HCT116 (cell line): ENCODE measurements at regions not wholly inside any gene's neighbourhood (a gene's known extent, or its start where the extent isn't known, plus 50 kb on each side); places are given as distances from the start of the nearest gene placed in this dataset.

Experiments
- ATAC-seq: fragments of 200-7000 bp; cut with Tn5 transposase; 2 replicates; pipeline ENCODE4 v1.9.1; 2020; ENCODE audit warnings: mild to moderate bottlenecking, moderate library complexity
- BruUV-seq: library from RNA; stranded (reverse); fragments of 400-500 nt; replicated peaks from 2 replicates; lab custom pipeline; 2021; lab: Mats Ljungman, UMichigan
- CTCF ChIA-PET: fragments of 300-600 bp; sonication (Branson Sonifier 250); formaldehyde crosslinking; loops from one replicate; lab custom pipeline; 2021; ENCODE audit warnings: antibody characterized with exemption; lab: Charles Lee
- POLR2A ChIA-PET: fragments of 300-600, 350-600 bp; sonication (Branson Sonifier 250); formaldehyde crosslinking; loops from one replicate; lab custom pipeline; 2021; ENCODE audit warnings: antibody characterized with exemption; lab: Charles Lee
- RAD21 ChIA-PET, 2 experiments: fragments of 300-600 bp; sonication (Branson Sonifier 250); formaldehyde crosslinking; loops; one replicate each; lab custom pipeline; 2023; ENCODE audit warnings: low total read pairs in 2 of 2; ENCODE audit not compliant: uncharacterized antibody in 2 of 2, unreplicated experiment in 2 of 2, low non-redundant PET in 1 of 2; lab: Charles Lee
- DNase-seq: peaks from one replicate; pipeline ENCODE4 v3.0.0-alpha.2; 2010; ENCODE audit warnings: low read depth, low spot score
- H2AFZ ChIP-seq: fragments of 200-600 bp; shearing (Covaris generic), sonication (generic); 2 replicates; pipeline ENCODE4 v1.6.1; 2017; ENCODE audit warnings: low read depth, mixed run types, mixed read lengths, antibody characterized with exemption, low read length; ENCODE audit not compliant: poor library complexity, severe bottlenecking
- H3K27ac ChIP-seq: 2 replicates; pipeline ENCODE4 v1.5.1; 2012; ENCODE audit warnings: low read depth, low read length
- H3K27me3 ChIP-seq: fragments of 200-600 bp; sonication (generic); 2 replicates; pipeline ENCODE4 v1.6.1; 2016; ENCODE audit warnings: mixed run types, low read length, mixed read lengths; ENCODE audit not compliant: insufficient read depth
- H3K36me3 ChIP-seq, 2 experiments: fragments of 200-500 bp in 1 of 2; fragments of 200-600 bp in 1 of 2; sonication (Bioruptor generic) in 1 of 2; sonication (generic) in 1 of 2; 2 replicates each; pipeline versions ENCODE4 v1.5.1 to v1.6.1; 2014 to 2016; ENCODE audit warnings: low read length in 2 of 2, inconsistent platforms in 1 of 2, mixed read lengths in 1 of 2, mixed run types in 1 of 2; ENCODE audit not compliant: insufficient read depth in 2 of 2, control insufficient read depth in 1 of 2
- H3K4me1 ChIP-seq, 2 experiments: fragments of 200-600 bp in 1 of 2; sonication (generic) in 1 of 2; 2 replicates each; pipeline versions ENCODE4 v1.5.1 to v1.6.1; 2012 to 2017; ENCODE audit warnings: low read length in 2 of 2, inconsistent platforms in 1 of 2, mild to moderate bottlenecking in 1 of 2, mixed read lengths in 1 of 2, mixed run types in 1 of 2, moderate library complexity in 1 of 2; ENCODE audit not compliant: insufficient read depth in 2 of 2, control insufficient read depth in 1 of 2
- H3K4me2 ChIP-seq: fragments of 200-600 bp; sonication (generic); 2 replicates; pipeline ENCODE4 v1.6.1; 2017; ENCODE audit warnings: mixed run types, low read length, mixed read lengths
- H3K4me3 ChIP-seq, 2 experiments: fragments of 200-600 bp in 1 of 2; sonication (generic) in 1 of 2; replicated peaks in 1 of 2; 2 replicates each; pipeline ENCODE4 v1.5.1; 2011 to 2016; ENCODE audit warnings: low read length in 2 of 2, control low read depth in 1 of 2, low read depth in 1 of 2, mild to moderate bottlenecking in 1 of 2, mixed read lengths in 1 of 2, mixed run types in 1 of 2
- H3K79me2 ChIP-seq: fragments of 200-600 bp; sonication (generic); 2 replicates; pipeline ENCODE4 v1.6.1; 2017; ENCODE audit warnings: mild to moderate bottlenecking, mixed run types, low read length, moderate library complexity, mixed read lengths; ENCODE audit not compliant: insufficient read depth
- H3K9ac ChIP-seq: fragments of 200-600 bp; sonication (generic); 2 replicates; pipeline ENCODE4 v1.6.1; 2016; ENCODE audit warnings: low read length, mixed read lengths
- H3K9me2 ChIP-seq: fragments of 200-600 bp; sonication (generic), shearing (Covaris generic); 2 replicates; pipeline ENCODE4 v1.6.1; 2017; ENCODE audit warnings: mixed run types, mild to moderate bottlenecking, moderate library complexity; ENCODE audit not compliant: insufficient read depth
- H3K9me3 ChIP-seq, 2 experiments: fragments of 200-500 bp in 1 of 2; fragments of 200-600 bp in 1 of 2; sonication (Bioruptor generic) in 1 of 2; sonication (generic) in 1 of 2; 2 replicates each; pipeline ENCODE4 v1.6.1; 2014 to 2017; ENCODE audit warnings: low read length in 2 of 2, mixed read lengths in 2 of 2, inconsistent platforms in 1 of 2, low read depth in 1 of 2, mild to moderate bottlenecking in 1 of 2, mixed run types in 1 of 2, moderate library complexity in 1 of 2; ENCODE audit not compliant: control insufficient read depth in 1 of 2, insufficient read depth in 1 of 2
- H4K20me1 ChIP-seq: fragments of 200-600 bp; sonication (generic), shearing (Covaris generic); 2 replicates; pipeline ENCODE4 v1.6.1; 2017; ENCODE audit warnings: mixed run types, mild to moderate bottlenecking, moderate library complexity; ENCODE audit not compliant: insufficient read depth
- CEBPB ChIP-seq: IDR thresholded peaks from 2 replicates; pipeline ENCODE4 v1.6.1; 2012; ENCODE audit warnings: low read depth
- JUND ChIP-seq: IDR thresholded peaks from 2 replicates; pipeline ENCODE4 v1.6.1; 2012
- POLR2AphosphoS5 ChIP-seq: IDR thresholded peaks from 2 replicates; pipeline ENCODE4 v1.6.1; 2011; ENCODE audit warnings: mild to moderate bottlenecking, low read depth, low read length, moderate library complexity
- SRF ChIP-seq: IDR thresholded peaks from 2 replicates; pipeline ENCODE4 v1.6.1; 2012; ENCODE audit warnings: low read depth
- ZNF274 ChIP-seq: fragments of 200-500 bp; sonication (Bioruptor generic); IDR thresholded peaks from 2 replicates; pipeline ENCODE4 v1.6.1; 2014; ENCODE audit warnings: mild to moderate bottlenecking, low read depth, low read length, inconsistent platforms
- intact Hi-C: fragments of 100-400 bp; cut with micrococcal nuclease; formaldehyde crosslinking; loops from 2 replicates; pipeline ENCODE4 v1.10.0; 2022
- TF ChIP-seq, protein P1 (sequence below): IDR thresholded peaks from 2 replicates; pipeline ENCODE4 v1.6.1; 2012
- TF ChIP-seq, protein P2 (sequence below): IDR thresholded peaks from 2 replicates; pipeline ENCODE4 v1.6.1; 2012
- TF ChIP-seq, protein P3 (sequence below), 3 experiments: fragments of 200-600 bp in 1 of 3; sonication (generic) in 1 of 3; IDR thresholded peaks in 2 of 3; conservative IDR thresholded peaks in 1 of 3; 2 replicates each; pipeline ENCODE4 v1.5.1; 2012 to 2017; ENCODE audit warnings: low read depth in 2 of 3, low read length in 2 of 3, antibody characterized with exemption in 1 of 3, borderline replicate concordance in 1 of 3, control low read depth in 1 of 3, mild to moderate bottlenecking in 1 of 3, mixed read lengths in 1 of 3, mixed run types in 1 of 3, moderate library complexity in 1 of 3; ENCODE audit not compliant: insufficient read depth in 1 of 3

DNA sequence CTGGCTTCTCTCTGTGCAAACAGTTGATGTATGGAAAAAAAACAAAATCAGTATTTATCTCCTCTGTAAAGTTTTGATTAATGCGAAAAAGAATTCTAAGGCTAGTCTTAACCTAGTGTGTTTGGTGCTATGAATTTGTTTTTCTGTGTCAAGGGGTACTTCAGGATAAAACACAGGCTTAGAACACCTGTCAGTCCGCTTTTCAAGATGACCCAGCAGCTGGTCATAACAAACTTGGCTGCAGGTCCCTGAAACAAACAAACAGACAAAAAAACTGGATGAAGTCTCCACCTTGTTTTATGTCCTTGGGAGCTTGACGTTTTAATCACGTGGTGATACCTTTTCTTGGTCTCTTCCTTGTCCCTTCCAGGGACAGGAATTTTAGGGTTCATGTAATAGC is 689.3 kb downstream of the UQCRFS1 start (continued):
- TF ChIP-seq JUND, result no peak
- TF ChIP-seq, protein P1, sequence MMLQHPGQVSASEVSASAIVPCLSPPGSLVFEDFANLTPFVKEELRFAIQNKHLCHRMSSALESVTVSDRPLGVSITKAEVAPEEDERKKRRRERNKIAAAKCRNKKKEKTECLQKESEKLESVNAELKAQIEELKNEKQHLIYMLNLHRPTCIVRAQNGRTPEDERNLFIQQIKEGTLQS, result no peak
- TF ChIP-seq SRF, result no peak
- no peak for TF ChIP-seq ZNF274
- TF ChIP-seq CEBPB, result no peak
- no peak for TF ChIP-seq POLR2AphosphoS5
- TF ChIP-seq, protein P2, sequence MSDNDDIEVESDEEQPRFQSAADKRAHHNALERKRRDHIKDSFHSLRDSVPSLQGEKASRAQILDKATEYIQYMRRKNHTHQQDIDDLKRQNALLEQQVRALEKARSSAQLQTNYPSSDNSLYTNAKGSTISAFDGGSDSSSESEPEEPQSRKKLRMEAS, result no peak

DNA sequence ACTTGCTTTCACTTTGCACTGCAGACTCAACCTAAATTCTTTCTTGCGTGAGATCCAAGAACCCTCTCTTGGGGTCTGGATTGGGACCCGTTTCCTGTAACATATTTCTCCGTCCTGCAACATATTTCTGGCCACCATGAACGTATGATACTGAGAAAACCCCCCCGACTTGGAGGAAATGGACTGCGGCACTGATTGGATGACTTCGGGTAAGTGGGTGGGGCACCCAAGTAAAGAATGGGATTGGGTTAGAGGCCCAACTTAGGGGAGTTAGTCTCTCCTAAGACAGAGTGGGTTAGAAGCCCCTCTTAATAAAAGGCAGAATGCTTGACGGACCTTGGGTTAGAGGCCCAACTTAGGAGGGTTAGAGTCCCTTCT is 690.4 kb downstream of the UQCRFS1 start:
- no peaks in the 10 kb centered on the region for H3K9me2 ChIP-seq
- H3K4me1 ChIP-seq, result no peaks in the 10 kb centered on the region
- intact Hi-C loops, result no loop called here
- H3K9ac ChIP-seq, result no peak overlapping the region
- no peaks in the 10 kb centered on the region for H3K79me2 ChIP-seq
- TF ChIP-seq, protein P3, sequence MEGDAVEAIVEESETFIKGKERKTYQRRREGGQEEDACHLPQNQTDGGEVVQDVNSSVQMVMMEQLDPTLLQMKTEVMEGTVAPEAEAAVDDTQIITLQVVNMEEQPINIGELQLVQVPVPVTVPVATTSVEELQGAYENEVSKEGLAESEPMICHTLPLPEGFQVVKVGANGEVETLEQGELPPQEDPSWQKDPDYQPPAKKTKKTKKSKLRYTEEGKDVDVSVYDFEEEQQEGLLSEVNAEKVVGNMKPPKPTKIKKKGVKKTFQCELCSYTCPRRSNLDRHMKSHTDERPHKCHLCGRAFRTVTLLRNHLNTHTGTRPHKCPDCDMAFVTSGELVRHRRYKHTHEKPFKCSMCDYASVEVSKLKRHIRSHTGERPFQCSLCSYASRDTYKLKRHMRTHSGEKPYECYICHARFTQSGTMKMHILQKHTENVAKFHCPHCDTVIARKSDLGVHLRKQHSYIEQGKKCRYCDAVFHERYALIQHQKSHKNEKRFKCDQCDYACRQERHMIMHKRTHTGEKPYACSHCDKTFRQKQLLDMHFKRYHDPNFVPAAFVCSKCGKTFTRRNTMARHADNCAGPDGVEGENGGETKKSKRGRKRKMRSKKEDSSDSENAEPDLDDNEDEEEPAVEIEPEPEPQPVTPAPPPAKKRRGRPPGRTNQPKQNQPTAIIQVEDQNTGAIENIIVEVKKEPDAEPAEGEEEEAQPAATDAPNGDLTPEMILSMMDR (IDR thresholded peaks at IDR 0.05 in 2 of 3, conservative IDR thresholded peaks at IDR 0.05 in 1 of 3; ENCODE audit: borderline replicate concordance in 1 of 3, insufficient read depth in 1 of 3, low read depth in 2 of 3, low read length in 2 of 3), result no peak
- TF ChIP-seq CEBPB (no peak), POLR2AphosphoS5 (no peak)
- H4K20me1 ChIP-seq, result no peaks in the 10 kb centered on the region
- POLR2A ChIA-PET, result no interaction called here
- H2AFZ ChIP-seq, result no peak overlapping the region
- H3K9me3 ChIP-seq, result peaks cover 0 to 9% of the 10 kb centered on the region in 2 experiments; a peak in 2 of 4 replicates
- no peaks in the 10 kb centered on the region for H3K36me3 ChIP-seq
- no peak overlapping the region for H3K4me3 ChIP-seq
- RAD21 ChIA-PET, result no interaction called here
- no peak overlapping the region for H3K27ac ChIP-seq
- H3K4me2 ChIP-seq, result no peak overlapping the region
- CTCF ChIA-PET, result no interaction called here
- no peak for DNase-seq
- no peaks in the 10 kb centered on the region for H3K27me3 ChIP-seq
- no TSS peak for BruUV-seq
- no peak for ATAC-seq
